Right lobe of liver (tissue), 4 donors: ENCODE measurements at regions not wholly inside any gene's neighbourhood (a gene's known extent, or its start where the extent isn't known, plus 50 kb on each side); places are given as distances from the start of the nearest gene placed in this dataset.

Experiments
- POLR2A ChIP-seq: fragments of 450-650 bp; IDR thresholded peaks from one replicate; pipeline ENCODE4 v1.6.1; 2017; ENCODE audit warnings: antibody characterized with exemption, mild to moderate bottlenecking
- TF ChIP-seq, protein P1 (sequence below), 4 donors: fragments of 200-600 bp in 3 of 4; fragments of 450-650 bp in 1 of 4; IDR thresholded peaks; one replicate each; pipeline versions ENCODE4 v1.5.1 to v1.8.0; 2016 to 2022; ENCODE audit warnings: antibody characterized with exemption in 4 of 4, mild to moderate bottlenecking in 2 of 4
- donor health status: DM: no; HTN: no; CAD: no.
- donor health status: DM: no; HTN: no; CAD: no.
- donor health status: DM: no; HTN: yes; CAD: no.

DNA sequence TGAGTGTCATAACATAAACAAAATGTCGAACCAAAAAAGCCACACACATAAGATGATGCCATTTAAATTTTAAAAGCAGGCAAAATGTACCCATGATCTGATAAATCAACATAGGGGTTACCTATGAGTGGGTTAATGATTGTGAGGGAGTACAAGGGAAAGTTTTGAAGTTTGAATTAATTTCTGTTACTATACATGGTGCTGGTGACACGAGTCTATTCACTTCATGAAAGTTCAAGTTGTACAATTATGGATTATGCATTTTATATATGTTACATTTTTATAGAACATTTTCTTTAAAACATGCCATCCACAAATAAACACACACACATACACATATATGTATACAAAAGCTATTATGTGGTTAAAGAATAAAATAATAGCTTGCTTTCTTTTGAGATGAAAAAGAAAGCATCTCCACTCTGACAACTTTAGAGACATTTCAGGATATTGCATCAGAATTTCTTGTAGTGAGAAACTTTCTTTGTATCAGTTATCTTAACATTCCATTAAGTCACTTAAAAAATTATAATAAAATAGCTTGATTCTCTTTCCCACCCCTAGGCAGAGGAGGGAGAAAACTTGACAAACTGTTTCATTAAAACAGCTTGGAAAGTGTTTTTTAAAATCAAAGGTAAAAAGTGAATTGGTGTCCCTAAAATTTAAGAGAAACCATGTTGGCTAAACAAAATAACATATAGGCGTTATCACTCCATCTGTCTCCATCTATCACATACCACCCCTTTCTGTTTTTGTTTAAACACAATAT, 891.8 kb upstream of the NDST4 start:
- TF ChIP-seq, protein P1, sequence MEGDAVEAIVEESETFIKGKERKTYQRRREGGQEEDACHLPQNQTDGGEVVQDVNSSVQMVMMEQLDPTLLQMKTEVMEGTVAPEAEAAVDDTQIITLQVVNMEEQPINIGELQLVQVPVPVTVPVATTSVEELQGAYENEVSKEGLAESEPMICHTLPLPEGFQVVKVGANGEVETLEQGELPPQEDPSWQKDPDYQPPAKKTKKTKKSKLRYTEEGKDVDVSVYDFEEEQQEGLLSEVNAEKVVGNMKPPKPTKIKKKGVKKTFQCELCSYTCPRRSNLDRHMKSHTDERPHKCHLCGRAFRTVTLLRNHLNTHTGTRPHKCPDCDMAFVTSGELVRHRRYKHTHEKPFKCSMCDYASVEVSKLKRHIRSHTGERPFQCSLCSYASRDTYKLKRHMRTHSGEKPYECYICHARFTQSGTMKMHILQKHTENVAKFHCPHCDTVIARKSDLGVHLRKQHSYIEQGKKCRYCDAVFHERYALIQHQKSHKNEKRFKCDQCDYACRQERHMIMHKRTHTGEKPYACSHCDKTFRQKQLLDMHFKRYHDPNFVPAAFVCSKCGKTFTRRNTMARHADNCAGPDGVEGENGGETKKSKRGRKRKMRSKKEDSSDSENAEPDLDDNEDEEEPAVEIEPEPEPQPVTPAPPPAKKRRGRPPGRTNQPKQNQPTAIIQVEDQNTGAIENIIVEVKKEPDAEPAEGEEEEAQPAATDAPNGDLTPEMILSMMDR (IDR thresholded peaks at IDR 0.05) = no peak
- TF ChIP-seq POLR2A = no peak
